Lower leg skin (tissue), 3 donors: ENCODE measurements at regions not wholly inside any gene's neighbourhood (a gene's known extent, or its start where the extent isn't known, plus 50 kb on each side); places are given as distances from the start of the nearest gene placed in this dataset.

Experiments used
- CTCF ChIP-seq, 3 donors: fragments of 450-650 bp; IDR thresholded peaks; one replicate each; pipeline ENCODE4 v1.5.1; 2016; ENCODE audit warnings: antibody characterized with exemption in 3 of 3, mild to moderate bottlenecking in 3 of 3, moderate library complexity in 2 of 3
- POLR2A ChIP-seq, 2 donors: fragments of 450-650 bp; IDR thresholded peaks; one replicate each; pipeline ENCODE4 v1.6.1; 2016 to 2017; ENCODE audit warnings: antibody characterized with exemption in 2 of 2, mild to moderate bottlenecking in 1 of 2, moderate library complexity in 1 of 2

GRCh38 chr4:173696551-173696950 lies 166.5 kb upstream of the HAND2 start:
- TF ChIP-seq CTCF (IDR thresholded peaks at IDR 0.05) (no peak), POLR2A (IDR thresholded peaks at IDR 0.05) (no peak)
